Psoas muscle (tissue), 7 donors: ENCODE measurements at regions not wholly inside any gene's neighbourhood (a gene's known extent, or its start where the extent isn't known, plus 50 kb on each side); places are given as distances from the start of the nearest gene placed in this dataset.

Experiments used
- ATAC-seq, 4 donors: fragments of 200-7000 bp; cut with Tn5 transposase; one replicate each; pipeline ENCODE4 v1.9.1; 2020; ENCODE audit warnings: moderate library complexity in 3 of 4, mild to moderate bottlenecking in 2 of 4
- DNase-seq, 2 donors: peaks; one replicate each; pipeline ENCODE4 v3.0.0-alpha.2; 2020
- H3K27ac ChIP-seq: fragments of 200-600 bp; one replicate; pipeline ENCODE4 v1.8.0; 2022
- H3K27me3 ChIP-seq, 3 donors: fragments of 200-600 bp in 1 of 3; one replicate each; pipeline versions ENCODE4 v1.6.1 to v1.8.0; 2013 to 2022; ENCODE audit warnings: low read length in 2 of 3, mild to moderate bottlenecking in 2 of 3, moderate library complexity in 1 of 3; ENCODE audit not compliant: insufficient read depth in 3 of 3
- H3K36me3 ChIP-seq, 2 donors: fragments of 200-600 bp in 1 of 2; one replicate each; pipeline versions ENCODE4 v1.6.1 to v1.8.0; 2013 to 2022; ENCODE audit warnings: low read depth in 1 of 2, mild to moderate bottlenecking in 1 of 2, moderate library complexity in 1 of 2; ENCODE audit not compliant: insufficient read depth in 1 of 2
- H3K4me1 ChIP-seq: fragments of 200-600 bp; one replicate; pipeline ENCODE4 v1.8.0; 2022
- H3K4me3 ChIP-seq: fragments of 200-600 bp; one replicate; pipeline ENCODE4 v1.8.0; 2022; ENCODE audit warnings: mild to moderate bottlenecking
- H3K9me3 ChIP-seq: fragments of 200-600 bp; one replicate; pipeline ENCODE4 v1.8.0; 2022
- WGBS, 3 donors: extraction: QIAGEN DNeasy Blood & Tissue Kit; methylation state at CpG; one replicate each; pipeline versions ENCODE4 v1.1.6 to v1.1.7; 2013; 5-methylcytosine and 5-hydroxymethylcytosine counted together
- intact Hi-C, 2 donors: fragments of 100-400 bp; cut with DNase I; formaldehyde crosslinking; loops; one replicate each; pipeline versions ENCODE4 v1.11.0 to v1.14.2; 2022
- TF ChIP-seq, protein P1 (sequence below): fragments of 200-600 bp; IDR thresholded peaks from one replicate; pipeline ENCODE4 v1.8.0; 2022; ENCODE audit warnings: antibody characterized with exemption
- donor health status: healthy with polysubstance abuse.
- donor health status: DM: no; HTN: no; CAD: no; lungs with moderate emphysema.
- donor health status: Bipolar disorder and iron deficiency.
- donor health status: healthy.
- donor health status: DM: yes; HTN: yes; CAD: no.
- donor health status: DM: no; HTN: no; CAD: no.
- donor health status: DM: yes; HTN: yes; CAD: no.

DNA sequence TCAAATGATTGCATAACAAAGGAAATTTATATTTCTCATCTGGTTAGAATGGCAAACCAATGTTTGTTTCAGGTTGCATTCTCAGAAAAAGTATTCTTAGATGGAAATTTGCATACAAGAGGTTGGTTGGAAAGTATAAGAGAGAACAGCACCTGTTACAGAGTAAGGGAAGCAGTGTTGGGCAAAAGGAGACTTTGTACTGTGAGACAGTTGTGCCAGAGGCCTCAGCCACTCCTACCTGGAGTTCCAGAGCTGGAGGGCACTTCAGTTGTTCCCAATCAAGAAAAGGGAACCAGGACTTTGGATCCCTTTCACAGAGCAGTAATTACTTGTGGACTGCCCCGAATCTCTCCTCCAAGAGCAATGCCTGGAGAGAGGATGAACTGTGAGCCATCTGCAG lies 81.8 kb downstream of the SPRY2 start:
- no peaks in the 10 kb centered on the region for H3K27me3 ChIP-seq
- H3K27ac ChIP-seq = no peak overlapping the region
- H3K4me3 ChIP-seq = no peak overlapping the region
- ATAC-seq (no peak), DNase-seq (no peak)
- H3K36me3 ChIP-seq = no peaks in the 10 kb centered on the region
- TF ChIP-seq, protein P1, sequence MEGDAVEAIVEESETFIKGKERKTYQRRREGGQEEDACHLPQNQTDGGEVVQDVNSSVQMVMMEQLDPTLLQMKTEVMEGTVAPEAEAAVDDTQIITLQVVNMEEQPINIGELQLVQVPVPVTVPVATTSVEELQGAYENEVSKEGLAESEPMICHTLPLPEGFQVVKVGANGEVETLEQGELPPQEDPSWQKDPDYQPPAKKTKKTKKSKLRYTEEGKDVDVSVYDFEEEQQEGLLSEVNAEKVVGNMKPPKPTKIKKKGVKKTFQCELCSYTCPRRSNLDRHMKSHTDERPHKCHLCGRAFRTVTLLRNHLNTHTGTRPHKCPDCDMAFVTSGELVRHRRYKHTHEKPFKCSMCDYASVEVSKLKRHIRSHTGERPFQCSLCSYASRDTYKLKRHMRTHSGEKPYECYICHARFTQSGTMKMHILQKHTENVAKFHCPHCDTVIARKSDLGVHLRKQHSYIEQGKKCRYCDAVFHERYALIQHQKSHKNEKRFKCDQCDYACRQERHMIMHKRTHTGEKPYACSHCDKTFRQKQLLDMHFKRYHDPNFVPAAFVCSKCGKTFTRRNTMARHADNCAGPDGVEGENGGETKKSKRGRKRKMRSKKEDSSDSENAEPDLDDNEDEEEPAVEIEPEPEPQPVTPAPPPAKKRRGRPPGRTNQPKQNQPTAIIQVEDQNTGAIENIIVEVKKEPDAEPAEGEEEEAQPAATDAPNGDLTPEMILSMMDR = no peak
- 79 to 81% (median 80%) methylated on average over 1 of the region's 1 CpG for WGBS, 3 donors
- H3K4me1 ChIP-seq = no peaks in the 10 kb centered on the region
- no peaks in the 10 kb centered on the region for H3K9me3 ChIP-seq
- intact Hi-C loops = no loop called here

DNA sequence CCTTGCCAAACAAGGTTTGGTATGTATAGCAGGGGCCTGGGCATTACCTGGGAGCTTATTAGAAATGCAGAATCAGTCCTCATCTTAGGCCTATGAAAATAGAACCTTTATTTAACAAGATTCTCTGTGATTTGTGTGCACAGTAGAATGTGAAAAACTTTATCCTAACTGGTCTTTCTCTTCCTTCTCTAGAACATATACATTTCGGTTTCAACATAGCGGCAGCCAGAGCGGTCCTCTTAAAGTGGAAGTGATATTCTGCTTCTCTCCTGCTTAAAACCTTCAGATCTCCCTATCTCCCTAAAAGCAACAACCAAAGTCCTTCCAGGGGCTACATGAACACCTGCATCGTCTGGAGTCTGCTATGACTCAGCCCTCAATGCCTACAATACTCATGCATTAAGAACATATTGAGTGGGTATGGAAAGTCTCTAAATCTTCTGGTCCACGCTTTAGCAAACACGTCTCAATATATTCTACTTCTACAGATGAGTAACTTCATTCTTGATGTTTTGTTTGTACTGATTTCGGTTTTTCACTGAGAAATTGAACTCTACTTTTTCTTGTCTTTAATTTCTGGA lies 84.5 kb downstream of the SPRY2 start:
- no peaks in the 10 kb centered on the region for H3K4me1 ChIP-seq
- no peak overlapping the region for H3K4me3 ChIP-seq
- no peaks in the 10 kb centered on the region for H3K9me3 ChIP-seq
- WGBS, 3 donors = 84 to 86% (median 84%) methylated on average over 7 of the region's 7 CpGs
- DNase-seq = no peak
- TF ChIP-seq, protein P1 = no peak
- intact Hi-C loops = no loop called here
- no peaks in the 10 kb centered on the region for H3K27me3 ChIP-seq
- no peak for ATAC-seq
- H3K27ac ChIP-seq = no peak overlapping the region
- no peaks in the 10 kb centered on the region for H3K36me3 ChIP-seq

DNA sequence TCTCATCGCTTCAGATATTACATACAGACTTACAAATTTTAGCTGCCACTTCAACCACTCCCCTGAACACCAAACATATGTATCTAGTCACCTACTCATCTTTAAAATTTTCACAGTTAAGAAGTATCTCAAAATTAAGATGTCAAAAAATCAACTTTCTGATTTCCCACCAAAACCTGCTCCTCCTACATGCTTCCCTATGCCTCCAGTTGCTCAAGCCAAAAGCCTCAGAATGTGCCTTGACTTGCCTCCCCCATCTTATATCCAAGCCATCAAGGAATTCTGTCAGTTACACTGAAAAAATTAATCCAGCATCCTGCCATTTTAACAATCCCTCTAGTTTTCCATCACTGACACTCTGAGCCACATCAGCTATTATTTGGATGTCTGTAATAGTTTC lies 85.0 kb downstream of the SPRY2 start:
- TF ChIP-seq, protein P1 = no peak

DNA sequence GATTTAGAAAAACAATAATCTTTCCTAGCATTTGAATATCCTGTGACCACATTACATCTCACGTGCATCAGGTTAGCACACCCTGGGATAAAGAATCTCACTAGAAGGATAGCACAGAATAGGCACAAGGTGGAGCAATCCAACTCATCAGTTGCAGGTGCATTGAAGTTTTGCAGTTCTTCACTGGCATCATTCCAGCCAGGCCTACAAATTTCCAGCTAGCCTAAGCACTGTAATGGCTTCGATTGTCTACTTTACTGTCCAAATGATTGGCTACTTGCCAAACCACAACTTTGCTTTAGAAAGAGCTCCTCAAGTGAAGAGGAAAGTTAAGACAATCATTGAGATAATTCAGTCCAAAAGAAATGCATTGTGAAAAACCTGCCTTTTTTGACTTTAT lies 89.5 kb downstream of the SPRY2 start:
- no peak for ATAC-seq
- H3K9me3 ChIP-seq = no peaks in the 10 kb centered on the region
- DNase-seq = no peak
- no peak overlapping the region for H3K4me3 ChIP-seq
- H3K27me3 ChIP-seq = no peaks in the 10 kb centered on the region
- H3K4me1 ChIP-seq = no peaks in the 10 kb centered on the region
- H3K27ac ChIP-seq = no peak overlapping the region
- intact Hi-C loops = no loop called here
- 55 to 68% (median 60%) methylated on average over 2 of the region's 2 CpGs for WGBS, 3 donors
- TF ChIP-seq, protein P1 = no peak
- H3K36me3 ChIP-seq = no peaks in the 10 kb centered on the region

More for the DNA sequence above, 85.0 kb downstream of the SPRY2 start:
- Histone ChIP-seq H3K9me3 (no peaks in the 10 kb centered on the region), H3K36me3 (no peaks in the 10 kb centered on the region), H3K27me3 (no peaks in the 10 kb centered on the region), H3K4me3 (no peak overlapping the region), H3K27ac (no peak overlapping the region), H3K4me1 (no peaks in the 10 kb centered on the region)
- WGBS, 3 donors = 92 to 100% (median 93%) methylated on average over 1 of the region's 1 CpG
- intact Hi-C loops = no loop called here
- no peak for ATAC-seq
- DNase-seq = no peak

DNA sequence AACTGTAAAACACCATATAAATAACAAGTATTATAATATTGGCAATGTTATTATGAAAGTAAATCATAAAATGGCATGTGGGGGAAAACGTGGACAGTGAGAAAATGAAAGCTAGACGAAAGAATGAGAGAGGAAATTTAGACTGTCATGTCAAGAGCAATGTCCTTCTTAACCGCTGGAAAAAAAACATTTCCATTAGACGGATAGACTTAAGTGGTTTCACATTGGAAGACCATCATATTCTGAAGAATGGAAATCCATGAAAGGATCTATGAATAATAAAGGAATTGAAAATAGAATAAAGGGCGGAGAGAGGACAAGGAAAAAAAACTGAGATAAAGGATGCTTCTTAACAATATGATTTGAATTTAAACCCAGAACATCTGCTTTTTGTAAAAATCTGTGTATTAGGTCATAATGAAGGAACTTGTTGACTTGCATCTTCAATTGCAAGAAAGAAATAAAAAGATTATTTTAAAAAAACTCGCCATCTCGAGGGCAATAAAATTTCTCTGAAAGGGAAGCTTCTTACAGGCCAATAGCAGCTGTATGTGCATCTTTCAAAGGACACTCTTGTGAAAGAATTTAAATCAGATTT lies 90.6 kb downstream of the SPRY2 start:
- DNase-seq (no peak), ATAC-seq (no peak)
- intact Hi-C loops = no loop called here
- TF ChIP-seq, protein P1 = no peak
- Histone ChIP-seq H3K27me3 (no peaks in the 10 kb centered on the region), H3K4me3 (no peak overlapping the region), H3K36me3 (no peaks in the 10 kb centered on the region), H3K27ac (no peak overlapping the region), H3K9me3 (no peaks in the 10 kb centered on the region), H3K4me1 (no peaks in the 10 kb centered on the region)
- WGBS, 3 donors = 63 to 70% (median 68%) methylated on average over 7 of the region's 7 CpGs
